ENCODE measurements at regions not wholly inside any gene's neighbourhood (a gene's known extent, or its start where the extent isn't known, plus 50 kb on each side); places are given as distances from the start of the nearest gene placed in this dataset.
"Not testable (repeated sequence)": the region's sequence is repeated elsewhere in the genome, so short reads cannot be mapped to it uniquely, and the experiment has no call there.

DNA sequence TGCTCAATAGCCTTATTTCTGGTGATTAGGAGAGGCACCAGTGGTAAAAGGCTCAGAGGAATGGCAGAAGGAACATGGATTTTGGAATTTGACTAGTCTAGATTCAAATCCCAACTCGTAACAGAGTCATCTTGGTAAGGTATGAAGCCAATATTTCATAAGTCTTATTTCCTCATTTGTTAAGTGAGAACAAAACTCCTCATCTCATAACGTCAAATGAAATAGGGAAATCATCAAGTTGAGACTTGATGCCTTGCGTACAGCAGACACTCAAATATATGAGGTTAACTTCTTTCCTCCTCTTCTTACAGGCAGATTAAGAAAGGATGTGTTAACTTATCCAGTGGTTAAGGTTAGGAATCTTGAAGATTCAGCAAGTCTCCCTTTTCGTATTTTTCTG lies 189.2 kb downstream of the DLEU7 start:
- H3K4me1 Mint-ChIP-seq: peaks cover 9 to 16% of the 10 kb centered on the region in 2 experiments
- Histone ChIP-seq H3K18ac (ENCODE audit: insufficient read length, low read depth, low read length) (no peak overlapping the region), H2AFZ (ENCODE audit: low read length) (no peak overlapping the region), H4K8ac (replicated peaks; ENCODE audit: insufficient read length, low read depth, low read length) (no peak overlapping the region), H2BK120ac (ENCODE audit: low read depth, low read length, poor library complexity, severe bottlenecking) (no peak overlapping the region), H3K4me1 (ENCODE audit: insufficient read depth, low read length) (no peaks in the 10 kb centered on the region), H2BK20ac (ENCODE audit: low read depth, low read length, poor library complexity, severe bottlenecking) (no peak overlapping the region), H3K23me2 (ENCODE audit: insufficient read length, low read depth, low read length, poor library complexity, severe bottlenecking) (no peaks in the 10 kb centered on the region), H3K4me2 (ENCODE audit: insufficient read depth, insufficient read length, low read length) (no peak overlapping the region), H4K91ac (ENCODE audit: insufficient read length, low read depth, low read length) (no peak overlapping the region), H3K79me1 (ENCODE audit: insufficient read depth, low read depth, low read length, poor library complexity, severe bottlenecking) (no peaks in the 10 kb centered on the region), H2BK12ac (ENCODE audit: insufficient read length, low read depth, low read length) (no peak overlapping the region), H3K56ac (ENCODE audit: insufficient read length, low read depth, low read length) (no peak overlapping the region), H3K14ac (ENCODE audit: insufficient read depth, low read length) (no peak overlapping the region), H3K9ac (ENCODE audit: extremely low read depth, insufficient read length, low read length) (no peak overlapping the region), H3K23ac (ENCODE audit: insufficient read length, low read depth, low read length) (no peak overlapping the region), H4K5ac (ENCODE audit: insufficient read length, low read depth, low read length) (no peak overlapping the region), H4K20me1 (ENCODE audit: control insufficient read depth, insufficient read depth, insufficient read length) (no peaks in the 10 kb centered on the region), H3K27me3 (ENCODE audit: insufficient read depth, low read length) (no peaks in the 10 kb centered on the region), H3T11ph (ENCODE audit: low read length) (no peak overlapping the region), H2BK5ac (ENCODE audit: insufficient read length, low read length) (no peak overlapping the region), H3K79me2 (ENCODE audit: insufficient read depth, low read length) (no peaks in the 10 kb centered on the region), H3K9me3 (ENCODE audit: control insufficient read depth, low read depth, low read length) (no peaks in the 10 kb centered on the region), H2BK15ac (ENCODE audit: low read depth, low read length) (no peak overlapping the region), H2AK5ac (ENCODE audit: insufficient read length, low read length) (no peak overlapping the region), H3K4ac (ENCODE audit: low read depth, low read length) (no peak overlapping the region), H3K27ac (ENCODE audit: insufficient read length, low read depth, low read length) (no peak overlapping the region)
- H3K27ac Mint-ChIP-seq: no peak overlapping the region
- DNase-seq: no peak
- no peak overlapping the region for H3K4me3 Mint-ChIP-seq
- no peaks in the 10 kb centered on the region for H3K27me3 Mint-ChIP-seq (ENCODE audit: low read depth)
- no peaks in the 10 kb centered on the region for H3K9me3 Mint-ChIP-seq
- H3K36me3 Mint-ChIP-seq (ENCODE audit: insufficient read depth in 1 of 3, low read depth in 3 of 3): no peaks in the 10 kb centered on the region
- WGBS (ENCODE audit: extremely low coverage, insufficient read length, low lambda C conversion rate): no CpG with 5 or more reads among the region's 4 CpGs
- no peak for TF ChIP-seq CTCF (conservative IDR thresholded peaks at IDR 0.05)

DNA sequence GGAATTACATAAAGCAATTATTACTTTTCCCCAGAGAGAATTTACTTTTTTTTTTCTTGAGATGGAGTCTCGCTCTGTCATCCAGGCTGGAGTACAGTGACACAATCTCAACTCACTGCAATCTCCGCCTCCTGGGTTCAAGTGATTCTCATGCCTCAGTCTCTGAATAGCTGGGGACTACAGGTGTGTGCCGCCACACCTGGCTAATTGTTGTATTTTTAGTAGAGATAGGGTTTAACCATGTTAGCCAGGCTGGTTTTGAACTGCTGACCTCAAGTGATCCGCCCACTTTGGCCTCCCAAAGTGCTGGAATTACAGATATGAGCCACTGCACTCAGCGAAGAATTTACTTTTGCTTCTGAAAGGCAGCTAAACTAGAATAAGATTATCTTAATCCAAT lies 181.6 kb downstream of the DLEU7 start:
- not testable (repeated sequence) for DNase-seq; H3K9ac ChIP-seq (ENCODE audit: extremely low read depth, insufficient read length, low read length); H2BK5ac ChIP-seq (ENCODE audit: insufficient read length, low read length); H3K27me3 Mint-ChIP-seq (ENCODE audit: low read depth); H3K4ac ChIP-seq (ENCODE audit: low read depth, low read length); H3K14ac ChIP-seq (ENCODE audit: insufficient read depth, low read length); H3K9me3 Mint-ChIP-seq; H4K91ac ChIP-seq (ENCODE audit: insufficient read length, low read depth, low read length); H3K4me1 Mint-ChIP-seq; H3K56ac ChIP-seq (ENCODE audit: insufficient read length, low read depth, low read length); H4K20me1 ChIP-seq (ENCODE audit: control insufficient read depth, insufficient read depth, insufficient read length); H3K79me2 ChIP-seq (ENCODE audit: insufficient read depth, low read length); H4K8ac ChIP-seq (replicated peaks; ENCODE audit: insufficient read length, low read depth, low read length); H3K4me2 ChIP-seq (ENCODE audit: insufficient read depth, insufficient read length, low read length); H3K27ac Mint-ChIP-seq; H3K4me3 Mint-ChIP-seq; H3K27ac ChIP-seq (ENCODE audit: insufficient read length, low read depth, low read length); H2BK20ac ChIP-seq (ENCODE audit: low read depth, low read length, poor library complexity, severe bottlenecking); H3K9me3 ChIP-seq (ENCODE audit: control insufficient read depth, low read depth, low read length); H2AFZ ChIP-seq (ENCODE audit: low read length); H3K79me1 ChIP-seq (ENCODE audit: insufficient read depth, low read depth, low read length, poor library complexity, severe bottlenecking); H2BK120ac ChIP-seq (ENCODE audit: low read depth, low read length, poor library complexity, severe bottlenecking); H3T11ph ChIP-seq (ENCODE audit: low read length); H3K18ac ChIP-seq (ENCODE audit: insufficient read length, low read depth, low read length); H3K23me2 ChIP-seq (ENCODE audit: insufficient read length, low read depth, low read length, poor library complexity, severe bottlenecking); H3K23ac ChIP-seq (ENCODE audit: insufficient read length, low read depth, low read length); H2BK15ac ChIP-seq (ENCODE audit: low read depth, low read length); H3K27me3 ChIP-seq (ENCODE audit: insufficient read depth, low read length); H4K5ac ChIP-seq (ENCODE audit: insufficient read length, low read depth, low read length); H2BK12ac ChIP-seq (ENCODE audit: insufficient read length, low read depth, low read length); H2AK5ac ChIP-seq (ENCODE audit: insufficient read length, low read length); H3K36me3 Mint-ChIP-seq (ENCODE audit: insufficient read depth in 1 of 3, low read depth in 3 of 3); H3K4me1 ChIP-seq (ENCODE audit: insufficient read depth, low read length)
- WGBS (ENCODE audit: extremely low coverage, insufficient read length, low lambda C conversion rate): no CpG with 5 or more reads among the region's 5 CpGs

Measured in H9 (cell line).